H9 (cell line): ENCODE measurements at regions not wholly inside any gene's neighbourhood (a gene's known extent, or its start where the extent isn't known, plus 50 kb on each side); places are given as distances from the start of the nearest gene placed in this dataset.
"Not testable (repeated sequence)": the region's sequence is repeated elsewhere in the genome, so short reads cannot be mapped to it uniquely, and the experiment has no call there.

ENCODE experiments used
- DNase-seq: peaks from one replicate; pipeline ENCODE4 v3.0.0-alpha.2; 2017
- H2AFZ ChIP-seq: one replicate; pipeline ENCODE4 v1.6.1; 2013; ENCODE audit warnings: mild to moderate bottlenecking, low read length, control low read depth, moderate library complexity
- H2AK5ac ChIP-seq: 2 replicates; pipeline ENCODE4 v1.6.1; 2013; ENCODE audit warnings: low read length, control low read depth, mixed read lengths; ENCODE audit not compliant: insufficient read length
- H2BK120ac ChIP-seq: one replicate; pipeline ENCODE4 v1.6.1; 2013; ENCODE audit warnings: low read depth, mild to moderate bottlenecking, low read length, control low read depth, inconsistent platforms; ENCODE audit not compliant: poor library complexity, severe bottlenecking
- H2BK12ac ChIP-seq: 2 replicates; pipeline ENCODE4 v1.6.1; 2013; ENCODE audit warnings: low read length, control low read depth, mixed read lengths, low read depth; ENCODE audit not compliant: insufficient read length
- H2BK15ac ChIP-seq: 2 replicates; pipeline ENCODE4 v1.6.1; 2013; ENCODE audit warnings: low read depth, low read length, control low read depth
- H2BK20ac ChIP-seq: one replicate; pipeline ENCODE4 v1.6.1; 2013; ENCODE audit warnings: low read depth, mild to moderate bottlenecking, low read length, control low read depth, inconsistent platforms; ENCODE audit not compliant: poor library complexity, severe bottlenecking
- H2BK5ac ChIP-seq: 2 replicates; pipeline ENCODE4 v1.6.1; 2013; ENCODE audit warnings: low read length, control low read depth, mixed read lengths; ENCODE audit not compliant: insufficient read length
- H3K14ac ChIP-seq: 2 replicates; pipeline ENCODE4 v1.6.1; 2013; ENCODE audit warnings: low read length, control low read depth; ENCODE audit not compliant: insufficient read depth
- H3K18ac ChIP-seq: 2 replicates; pipeline ENCODE4 v1.6.1; 2013; ENCODE audit warnings: low read depth, mild to moderate bottlenecking, mixed read lengths, low read length, control low read depth; ENCODE audit not compliant: insufficient read length
- H3K23ac ChIP-seq: 2 replicates; pipeline ENCODE4 v1.6.1; 2013; ENCODE audit warnings: low read length, control low read depth, mixed read lengths, low read depth; ENCODE audit not compliant: insufficient read length
- H3K23me2 ChIP-seq: 2 replicates; pipeline ENCODE4 v1.6.1; 2013; ENCODE audit warnings: low read depth, mild to moderate bottlenecking, mixed read lengths, low read length, control low read depth; ENCODE audit not compliant: insufficient read length, poor library complexity, severe bottlenecking
- H3K27ac ChIP-seq: 2 replicates; pipeline ENCODE4 v1.5.1; 2013; ENCODE audit warnings: low read length, control low read depth, mixed read lengths, low read depth; ENCODE audit not compliant: insufficient read length
- H3K27me3 ChIP-seq: 2 replicates; pipeline ENCODE4 v1.6.1; 2013; ENCODE audit warnings: low read length, control low read depth, inconsistent platforms; ENCODE audit not compliant: insufficient read depth
- H3K4ac ChIP-seq: 2 replicates; pipeline ENCODE4 v1.6.1; 2013; ENCODE audit warnings: low read depth, mild to moderate bottlenecking, control low read depth, inconsistent platforms, low read length, moderate library complexity
- H3K4me1 ChIP-seq: 2 replicates; pipeline ENCODE4 v1.6.1; 2013; ENCODE audit warnings: low read length, control low read depth, inconsistent platforms; ENCODE audit not compliant: insufficient read depth
- H3K4me2 ChIP-seq: 2 replicates; pipeline ENCODE4 v1.6.1; 2013; ENCODE audit warnings: low read length, control low read depth, mixed read lengths; ENCODE audit not compliant: insufficient read length, insufficient read depth
- H3K56ac ChIP-seq: 2 replicates; pipeline ENCODE4 v1.6.1; 2013; ENCODE audit warnings: low read depth, mild to moderate bottlenecking, mixed read lengths, low read length, control low read depth; ENCODE audit not compliant: insufficient read length
- H3K79me1 ChIP-seq: 2 replicates; pipeline ENCODE4 v1.6.1; 2013; ENCODE audit warnings: low read depth, mild to moderate bottlenecking, moderate library complexity, low read length, control low read depth, inconsistent platforms; ENCODE audit not compliant: insufficient read depth, poor library complexity, severe bottlenecking
- H3K79me2 ChIP-seq: 2 replicates; pipeline ENCODE4 v1.6.1; 2013; ENCODE audit warnings: low read length, control low read depth, inconsistent platforms; ENCODE audit not compliant: insufficient read depth
- H3K9ac ChIP-seq: 2 replicates; pipeline ENCODE4 v1.6.1; 2013; ENCODE audit warnings: low read length, control low read depth, mixed read lengths; ENCODE audit not compliant: insufficient read length; ENCODE audit errors: extremely low read depth
- H3K9me3 ChIP-seq: one replicate; pipeline ENCODE4 v1.6.1; 2013; ENCODE audit warnings: low read depth, low read length, inconsistent platforms; ENCODE audit not compliant: control insufficient read depth
- H3T11ph ChIP-seq: one replicate; pipeline ENCODE4 v1.6.1; 2013; ENCODE audit warnings: mild to moderate bottlenecking, low read length, control low read depth, inconsistent platforms
- H4K20me1 ChIP-seq: one replicate; pipeline ENCODE4 v1.6.1; 2013; ENCODE audit not compliant: control insufficient read depth, insufficient read length, insufficient read depth
- H4K5ac ChIP-seq: 2 replicates; pipeline ENCODE4 v1.6.1; 2013; ENCODE audit warnings: low read depth, mild to moderate bottlenecking, mixed read lengths, low read length, control low read depth; ENCODE audit not compliant: insufficient read length
- H4K8ac ChIP-seq: replicated peaks from 2 replicates; pipeline ENCODE4 v1.6.1; 2013; ENCODE audit warnings: low read length, control low read depth, mixed read lengths, low read depth; ENCODE audit not compliant: insufficient read length
- H4K91ac ChIP-seq: 2 replicates; pipeline ENCODE4 v1.6.1; 2013; ENCODE audit warnings: low read depth, mild to moderate bottlenecking, moderate library complexity, mixed read lengths, low read length, control low read depth; ENCODE audit not compliant: insufficient read length
- H3K27ac Mint-ChIP-seq, 3 experiments: 2 replicates in 2 of 3; 3 replicates in 1 of 3; pipeline ENCODE4 v1.8.0; 2020 to 2021; ENCODE audit warnings: mixed read lengths in 3 of 3, mild to moderate bottlenecking in 1 of 3, moderate library complexity in 1 of 3
- H3K27me3 Mint-ChIP-seq: 2 replicates; pipeline ENCODE4 v1.8.0; 2021; ENCODE audit warnings: low read depth, mild to moderate bottlenecking, moderate library complexity, mixed read lengths
- H3K36me3 Mint-ChIP-seq, 3 experiments: 2 replicates in 2 of 3; 3 replicates in 1 of 3; pipeline ENCODE4 v1.8.0; 2020 to 2021; ENCODE audit warnings: low read depth in 3 of 3, mixed read lengths in 3 of 3; ENCODE audit not compliant: insufficient read depth in 1 of 3
- H3K4me1 Mint-ChIP-seq, 2 experiments: 2 replicates each; pipeline ENCODE4 v1.8.0; 2020; ENCODE audit warnings: mixed read lengths in 2 of 2
- H3K4me3 Mint-ChIP-seq, 2 experiments: 2 replicates in 1 of 2; 3 replicates in 1 of 2; pipeline ENCODE4 v1.8.0; 2020 to 2021; ENCODE audit warnings: mild to moderate bottlenecking in 2 of 2, mixed read lengths in 2 of 2, moderate library complexity in 1 of 2
- H3K9me3 Mint-ChIP-seq, 2 experiments: 2 replicates in 1 of 2; 3 replicates in 1 of 2; pipeline ENCODE4 v1.8.0; 2020; ENCODE audit warnings: mild to moderate bottlenecking in 2 of 2, mixed read lengths in 2 of 2, moderate library complexity in 1 of 2
- WGBS: extraction: QIAGEN DNeasy Blood & Tissue Kit; methylation state at CpG from one replicate; pipeline ENCODE4 v1.1.7; 2013; ENCODE audit warnings: missing lambda C conversion rate, low lambda C conversion rate, mixed read lengths; ENCODE audit not compliant: insufficient read length; ENCODE audit errors: extremely low coverage; 5-methylcytosine and 5-hydroxymethylcytosine counted together
- TF ChIP-seq, protein P1 (sequence below): fragments of 200-600 bp; sonication (generic); conservative IDR thresholded peaks from 3 replicates; pipeline ENCODE4 v1.8.0; 2021; ENCODE audit warnings: antibody characterized with exemption, mild to moderate bottlenecking

DNA sequence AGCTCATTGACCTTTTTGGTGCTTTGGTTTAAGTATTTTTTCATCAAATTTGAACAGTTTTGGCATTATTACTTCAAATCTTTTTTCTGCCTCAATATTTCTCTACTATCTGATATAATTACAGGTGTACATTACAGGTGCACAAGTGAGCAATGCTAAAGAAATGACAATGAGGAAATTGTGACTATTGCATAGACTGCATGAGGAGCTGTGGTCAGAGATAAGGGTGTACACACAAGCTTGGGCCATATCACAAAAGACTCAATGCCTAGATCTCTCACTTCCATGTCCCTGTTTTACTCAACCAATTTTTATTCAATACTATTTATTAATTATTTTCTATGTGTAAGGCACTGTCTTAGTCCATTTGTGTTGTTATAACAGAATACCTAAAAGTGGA, 251.0 kb upstream of the UBASH3B start:
- no peak overlapping the region for H2BK20ac ChIP-seq
- no peak overlapping the region for H3K23ac ChIP-seq
- no peak overlapping the region for H3K9ac ChIP-seq

DNA sequence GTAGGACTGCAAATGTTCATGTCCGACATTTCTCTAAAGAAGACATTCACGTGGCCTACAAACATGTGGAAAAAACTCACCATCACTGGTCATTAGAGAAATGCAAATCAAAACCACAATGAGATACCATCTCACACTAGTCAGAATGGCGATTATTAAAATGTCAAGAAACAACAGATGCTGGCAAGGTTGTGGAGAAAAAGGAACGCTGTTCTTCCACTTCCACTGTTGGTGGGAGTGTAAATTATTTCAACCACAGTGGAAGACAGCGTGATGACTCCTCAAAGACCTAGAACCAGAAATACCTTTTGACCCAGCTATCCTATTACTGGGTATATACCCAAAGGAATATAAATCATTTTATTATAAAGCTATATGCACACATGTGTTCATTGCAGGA, 253.9 kb upstream of the UBASH3B start:
- not testable (repeated sequence) for H3K23ac ChIP-seq, H2BK5ac ChIP-seq, H4K8ac ChIP-seq, H3K4me3 Mint-ChIP-seq, H3K79me2 ChIP-seq, H3K27ac ChIP-seq, H2BK12ac ChIP-seq, H2BK20ac ChIP-seq, H4K20me1 ChIP-seq, H3K27me3 ChIP-seq, H3K27ac Mint-ChIP-seq, H3T11ph ChIP-seq, H3K9ac ChIP-seq, H3K4ac ChIP-seq, H2BK120ac ChIP-seq, H3K9me3 Mint-ChIP-seq, H3K36me3 Mint-ChIP-seq, DNase-seq, H3K9me3 ChIP-seq, H3K79me1 ChIP-seq, H2BK15ac ChIP-seq, H3K23me2 ChIP-seq, H3K56ac ChIP-seq, H4K5ac ChIP-seq, H3K4me2 ChIP-seq, H3K14ac ChIP-seq, H2AFZ ChIP-seq, H3K27me3 Mint-ChIP-seq, H2AK5ac ChIP-seq, H4K91ac ChIP-seq, H3K18ac ChIP-seq, H3K4me1 Mint-ChIP-seq, H3K4me1 ChIP-seq
- WGBS, result no CpG with 5 or more reads among the region's 5 CpGs

More for the DNA sequence above, 251.0 kb upstream of the UBASH3B start:
- H2AK5ac ChIP-seq, result no peak overlapping the region
- no peak overlapping the region for H3K4ac ChIP-seq
- no peak overlapping the region for H2AFZ ChIP-seq
- no peak overlapping the region for H3K27ac ChIP-seq
- H3K79me2 ChIP-seq, result no peaks in the 10 kb centered on the region
- H3K79me1 ChIP-seq, result no peaks in the 10 kb centered on the region
- no peak overlapping the region for H3T11ph ChIP-seq
- H4K91ac ChIP-seq, result no peak overlapping the region
- Mint-ChIP-seq H3K9me3 (no peaks in the 10 kb centered on the region), H3K27me3 (no peaks in the 10 kb centered on the region; the same call in 1 of the 2 replicates), H3K4me3 (no peak overlapping the region), H3K27ac (no peak overlapping the region), H3K36me3 (no peaks in the 10 kb centered on the region), H3K4me1 (no peaks in the 10 kb centered on the region)
- H2BK12ac ChIP-seq, result no peak overlapping the region
- no peak overlapping the region for H2BK5ac ChIP-seq
- H3K27me3 ChIP-seq, result no peaks in the 10 kb centered on the region
- TF ChIP-seq, protein P1, sequence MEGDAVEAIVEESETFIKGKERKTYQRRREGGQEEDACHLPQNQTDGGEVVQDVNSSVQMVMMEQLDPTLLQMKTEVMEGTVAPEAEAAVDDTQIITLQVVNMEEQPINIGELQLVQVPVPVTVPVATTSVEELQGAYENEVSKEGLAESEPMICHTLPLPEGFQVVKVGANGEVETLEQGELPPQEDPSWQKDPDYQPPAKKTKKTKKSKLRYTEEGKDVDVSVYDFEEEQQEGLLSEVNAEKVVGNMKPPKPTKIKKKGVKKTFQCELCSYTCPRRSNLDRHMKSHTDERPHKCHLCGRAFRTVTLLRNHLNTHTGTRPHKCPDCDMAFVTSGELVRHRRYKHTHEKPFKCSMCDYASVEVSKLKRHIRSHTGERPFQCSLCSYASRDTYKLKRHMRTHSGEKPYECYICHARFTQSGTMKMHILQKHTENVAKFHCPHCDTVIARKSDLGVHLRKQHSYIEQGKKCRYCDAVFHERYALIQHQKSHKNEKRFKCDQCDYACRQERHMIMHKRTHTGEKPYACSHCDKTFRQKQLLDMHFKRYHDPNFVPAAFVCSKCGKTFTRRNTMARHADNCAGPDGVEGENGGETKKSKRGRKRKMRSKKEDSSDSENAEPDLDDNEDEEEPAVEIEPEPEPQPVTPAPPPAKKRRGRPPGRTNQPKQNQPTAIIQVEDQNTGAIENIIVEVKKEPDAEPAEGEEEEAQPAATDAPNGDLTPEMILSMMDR, result no peak
- H4K20me1 ChIP-seq, result no peaks in the 10 kb centered on the region
- H3K23me2 ChIP-seq, result no peaks in the 10 kb centered on the region
- no peaks in the 10 kb centered on the region for H3K9me3 ChIP-seq
- H3K4me2 ChIP-seq, result no peak overlapping the region
- no peak overlapping the region for H4K5ac ChIP-seq
- H3K14ac ChIP-seq, result no peak overlapping the region
- H3K18ac ChIP-seq, result no peak overlapping the region
- no peak overlapping the region for H4K8ac ChIP-seq
- H2BK120ac ChIP-seq, result no peak overlapping the region
- no peak overlapping the region for H2BK15ac ChIP-seq
- no peak overlapping the region for H3K56ac ChIP-seq
- DNase-seq, result no peak
- H3K4me1 ChIP-seq, result no peaks in the 10 kb centered on the region
